Adrenal gland (tissue), 5 donors: ENCODE measurements at regions not wholly inside any gene's neighbourhood (a gene's known extent, or its start where the extent isn't known, plus 50 kb on each side); places are given as distances from the start of the nearest gene placed in this dataset.
"Not testable (repeated sequence)": the region's sequence is repeated elsewhere in the genome, so short reads cannot be mapped to it uniquely, and the experiment has no call there.

ENCODE experiments used
- POLR2A ChIP-seq, 2 donors: fragments of 450-650 bp; IDR thresholded peaks; one replicate each; pipeline ENCODE4 v1.6.1; 2017; ENCODE audit warnings: antibody characterized with exemption in 2 of 2, mild to moderate bottlenecking in 2 of 2, moderate library complexity in 1 of 2
- TF ChIP-seq, protein P1 (sequence below), 6 experiments: fragments of 450-650 bp in 4 of 6; fragments of 200-600 bp in 2 of 6; sonication (generic) in 1 of 6; IDR thresholded peaks; 1 replicate in 5 of 6; 2 replicates in 1 of 6; pipeline versions ENCODE4 v1.5.1 to v1.8.0; 2016 to 2021; ENCODE audit warnings: antibody characterized with exemption in 6 of 6, mild to moderate bottlenecking in 2 of 6, moderate library complexity in 1 of 6
- donor health status: DM: no; HTN: no; CAD: no.

DNA sequence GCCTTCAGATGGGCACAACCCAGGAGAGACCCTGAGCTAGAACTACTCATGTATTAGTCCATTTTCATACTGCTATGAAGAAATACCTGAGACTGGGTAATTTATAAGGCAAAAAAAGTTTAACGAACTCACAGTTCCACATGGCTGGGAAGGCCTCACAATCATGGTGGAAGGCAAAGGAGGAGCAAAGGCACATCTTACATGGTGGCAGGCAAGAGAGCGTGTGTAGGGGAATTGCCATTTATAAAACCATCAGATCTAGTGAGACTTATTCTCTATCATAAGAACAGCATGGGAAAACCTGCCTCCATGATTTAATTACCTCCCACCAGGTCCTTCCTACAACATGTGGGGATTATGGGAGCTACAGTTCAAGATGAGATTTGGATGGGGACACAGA, 137.9 kb upstream of the NUDT4 start:
- TF ChIP-seq, protein P1, sequence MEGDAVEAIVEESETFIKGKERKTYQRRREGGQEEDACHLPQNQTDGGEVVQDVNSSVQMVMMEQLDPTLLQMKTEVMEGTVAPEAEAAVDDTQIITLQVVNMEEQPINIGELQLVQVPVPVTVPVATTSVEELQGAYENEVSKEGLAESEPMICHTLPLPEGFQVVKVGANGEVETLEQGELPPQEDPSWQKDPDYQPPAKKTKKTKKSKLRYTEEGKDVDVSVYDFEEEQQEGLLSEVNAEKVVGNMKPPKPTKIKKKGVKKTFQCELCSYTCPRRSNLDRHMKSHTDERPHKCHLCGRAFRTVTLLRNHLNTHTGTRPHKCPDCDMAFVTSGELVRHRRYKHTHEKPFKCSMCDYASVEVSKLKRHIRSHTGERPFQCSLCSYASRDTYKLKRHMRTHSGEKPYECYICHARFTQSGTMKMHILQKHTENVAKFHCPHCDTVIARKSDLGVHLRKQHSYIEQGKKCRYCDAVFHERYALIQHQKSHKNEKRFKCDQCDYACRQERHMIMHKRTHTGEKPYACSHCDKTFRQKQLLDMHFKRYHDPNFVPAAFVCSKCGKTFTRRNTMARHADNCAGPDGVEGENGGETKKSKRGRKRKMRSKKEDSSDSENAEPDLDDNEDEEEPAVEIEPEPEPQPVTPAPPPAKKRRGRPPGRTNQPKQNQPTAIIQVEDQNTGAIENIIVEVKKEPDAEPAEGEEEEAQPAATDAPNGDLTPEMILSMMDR (IDR thresholded peaks at IDR 0.05): not testable (repeated sequence)
- TF ChIP-seq POLR2A (IDR thresholded peaks at IDR 0.05): not testable (repeated sequence)
